ENCODE measurements at regions not wholly inside any gene's neighbourhood (a gene's known extent, or its start where the extent isn't known, plus 50 kb on each side); places are given as distances from the start of the nearest gene placed in this dataset.

DNA sequence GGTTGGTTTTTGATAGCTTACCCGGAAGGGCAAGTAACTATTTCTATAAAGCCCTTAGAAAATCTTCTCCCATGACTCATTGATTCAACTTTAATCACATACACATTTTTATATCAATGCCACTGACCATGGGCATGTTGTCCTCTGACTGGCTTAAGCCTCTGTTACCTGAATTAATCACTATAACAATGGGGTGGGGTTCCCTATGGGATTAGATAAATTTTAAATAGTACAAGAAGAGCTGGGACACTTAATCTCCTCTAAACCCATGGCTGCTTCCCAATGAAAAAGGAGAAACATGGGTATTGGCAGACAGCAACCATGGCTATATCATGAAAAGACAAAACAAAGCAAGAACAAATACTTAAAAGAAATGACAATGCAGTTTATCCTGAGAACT, 636.2 kb downstream of the BRINP1 start:
- ChIA-PET CTCF (no interaction called here), POLR2A (no interaction called here)
- Histone ChIP-seq H3K4me3 (ENCODE audit: low read depth, low read length) (no peak overlapping the region), H3K27ac (ENCODE audit: extremely low read depth, low read depth, low read length) (no peak overlapping the region), H3K36me3 (ENCODE audit: control insufficient read depth in 2 of 2, insufficient read depth in 1 of 2, low read length in 2 of 2) (no peaks in the 10 kb centered on the region), H3K4me1 (ENCODE audit: control insufficient read depth, insufficient read depth, low read length) (no peaks in the 10 kb centered on the region), H3K9me3 (ENCODE audit: control insufficient read depth, insufficient read depth, low read depth, low read length) (no peaks in the 10 kb centered on the region)
- TF ChIP-seq, protein P1, sequence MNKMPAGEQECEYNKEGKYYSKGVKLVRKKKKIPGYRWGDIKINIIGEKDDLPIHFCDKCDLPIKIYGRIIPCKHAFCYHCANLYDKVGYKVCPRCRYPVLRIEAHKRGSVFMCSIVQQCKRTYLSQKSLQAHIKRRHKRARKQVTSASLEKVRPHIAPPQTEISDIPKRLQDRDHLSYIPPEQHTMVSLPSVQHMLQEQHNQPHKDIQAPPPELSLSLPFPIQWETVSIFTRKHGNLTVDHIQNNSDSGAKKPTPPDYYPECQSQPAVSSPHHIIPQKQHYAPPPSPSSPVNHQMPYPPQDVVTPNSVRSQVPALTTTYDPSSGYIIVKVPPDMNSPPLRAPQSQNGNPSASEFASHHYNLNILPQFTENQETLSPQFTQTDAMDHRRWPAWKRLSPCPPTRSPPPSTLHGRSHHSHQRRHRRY (tag by site-specific recombination; IDR thresholded peaks at IDR 0.05), result no peak
- TF ChIP-seq ZNF239 (tag by site-specific recombination; IDR thresholded peaks at IDR 0.05) (no peak), ZNF302 (tag by site-specific recombination; IDR thresholded peaks at IDR 0.05; ENCODE audit: low read depth) (no peak), HOXA7 (CRISPR knock-in tag; IDR thresholded peaks at IDR 0.05; ENCODE audit: borderline replicate concordance) (no peak), KLF7 (tag by site-specific recombination; IDR thresholded peaks at IDR 0.05; ENCODE audit: borderline replicate concordance) (no peak), ZNF664 (tag by site-specific recombination; IDR thresholded peaks at IDR 0.05) (no peak), ZNF132 (tag by site-specific recombination; IDR thresholded peaks at IDR 0.05; ENCODE audit: borderline replicate concordance) (no peak), MEIS1 (CRISPR knock-in tag; IDR thresholded peaks at IDR 0.05; ENCODE audit: borderline replicate concordance) (no peak), ZNF169 (tag by site-specific recombination; IDR thresholded peaks at IDR 0.05) (no peak), ZNF140 (tag by site-specific recombination; IDR thresholded peaks at IDR 0.05) (no peak), ZNF23 (tag by site-specific recombination; IDR thresholded peaks at IDR 0.05; ENCODE audit: borderline replicate concordance) (no peak), KLF16 (tag by site-specific recombination; IDR thresholded peaks at IDR 0.05) (no peak)
- TF ChIP-seq, protein P2, sequence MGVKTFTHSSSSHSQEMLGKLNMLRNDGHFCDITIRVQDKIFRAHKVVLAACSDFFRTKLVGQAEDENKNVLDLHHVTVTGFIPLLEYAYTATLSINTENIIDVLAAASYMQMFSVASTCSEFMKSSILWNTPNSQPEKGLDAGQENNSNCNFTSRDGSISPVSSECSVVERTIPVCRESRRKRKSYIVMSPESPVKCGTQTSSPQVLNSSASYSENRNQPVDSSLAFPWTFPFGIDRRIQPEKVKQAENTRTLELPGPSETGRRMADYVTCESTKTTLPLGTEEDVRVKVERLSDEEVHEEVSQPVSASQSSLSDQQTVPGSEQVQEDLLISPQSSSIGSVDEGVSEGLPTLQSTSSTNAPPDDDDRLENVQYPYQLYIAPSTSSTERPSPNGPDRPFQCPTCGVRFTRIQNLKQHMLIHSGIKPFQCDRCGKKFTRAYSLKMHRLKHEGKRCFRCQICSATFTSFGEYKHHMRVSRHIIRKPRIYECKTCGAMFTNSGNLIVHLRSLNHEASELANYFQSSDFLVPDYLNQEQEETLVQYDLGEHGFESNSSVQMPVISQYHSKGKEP (tag by site-specific recombination; IDR thresholded peaks at IDR 0.05), result no peak
- TF ChIP-seq, protein P3, sequence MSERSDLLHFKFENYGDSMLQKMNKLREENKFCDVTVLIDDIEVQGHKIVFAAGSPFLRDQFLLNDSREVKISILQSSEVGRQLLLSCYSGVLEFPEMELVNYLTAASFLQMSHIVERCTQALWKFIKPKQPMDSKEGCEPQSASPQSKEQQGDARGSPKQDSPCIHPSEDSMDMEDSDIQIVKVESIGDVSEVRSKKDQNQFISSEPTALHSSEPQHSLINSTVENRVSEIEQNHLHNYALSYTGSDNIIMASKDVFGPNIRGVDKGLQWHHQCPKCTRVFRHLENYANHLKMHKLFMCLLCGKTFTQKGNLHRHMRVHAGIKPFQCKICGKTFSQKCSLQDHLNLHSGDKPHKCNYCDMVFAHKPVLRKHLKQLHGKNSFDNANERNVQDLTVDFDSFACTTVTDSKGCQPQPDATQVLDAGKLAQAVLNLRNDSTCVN (tag by site-specific recombination; optimal IDR thresholded peaks at IDR 0.05), result no peak
- TF ChIP-seq, protein P4, sequence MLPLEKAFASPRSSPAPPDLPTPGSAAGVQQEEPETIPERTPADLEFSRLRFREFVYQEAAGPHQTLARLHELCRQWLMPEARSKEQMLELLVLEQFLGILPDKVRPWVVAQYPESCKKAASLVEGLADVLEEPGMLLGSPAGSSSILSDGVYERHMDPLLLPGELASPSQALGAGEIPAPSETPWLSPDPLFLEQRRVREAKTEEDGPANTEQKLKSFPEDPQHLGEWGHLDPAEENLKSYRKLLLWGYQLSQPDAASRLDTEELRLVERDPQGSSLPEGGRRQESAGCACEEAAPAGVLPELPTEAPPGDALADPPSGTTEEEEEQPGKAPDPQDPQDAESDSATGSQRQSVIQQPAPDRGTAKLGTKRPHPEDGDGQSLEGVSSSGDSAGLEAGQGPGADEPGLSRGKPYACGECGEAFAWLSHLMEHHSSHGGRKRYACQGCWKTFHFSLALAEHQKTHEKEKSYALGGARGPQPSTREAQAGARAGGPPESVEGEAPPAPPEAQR (tag by site-specific recombination; IDR thresholded peaks at IDR 0.05), result no peak

DNA sequence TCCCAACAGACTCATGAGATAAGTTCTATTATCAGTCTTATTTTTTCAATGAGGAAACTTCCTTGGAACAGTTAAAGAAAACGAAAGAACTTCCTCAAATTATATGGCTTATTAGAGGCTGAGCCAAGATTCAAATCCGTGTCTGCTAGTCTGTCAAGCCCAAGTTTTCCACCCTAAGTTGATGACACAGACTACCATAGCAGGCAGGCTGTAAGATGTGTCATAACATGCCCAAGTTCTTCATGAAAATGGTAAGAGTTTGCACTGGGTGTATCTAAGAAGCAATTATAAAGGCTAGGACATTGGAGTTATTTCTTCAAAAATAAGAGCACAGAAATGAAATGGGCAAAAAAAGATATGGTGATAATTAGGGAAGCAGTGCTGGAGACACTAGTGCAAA, 634.5 kb downstream of the BRINP1 start:
- Histone ChIP-seq H3K4me3 (ENCODE audit: low read depth, low read length) (no peak overlapping the region), H3K4me1 (ENCODE audit: control insufficient read depth, insufficient read depth, low read length) (no peaks in the 10 kb centered on the region), H3K9me3 (ENCODE audit: control insufficient read depth, insufficient read depth, low read depth, low read length) (no peaks in the 10 kb centered on the region), H3K36me3 (ENCODE audit: control insufficient read depth in 2 of 2, insufficient read depth in 1 of 2, low read length in 2 of 2) (no peaks in the 10 kb centered on the region), H3K27ac (ENCODE audit: extremely low read depth, low read depth, low read length) (no peak overlapping the region)
- POLR2A ChIA-PET, result no interaction called here
- TF ChIP-seq, protein P5, sequence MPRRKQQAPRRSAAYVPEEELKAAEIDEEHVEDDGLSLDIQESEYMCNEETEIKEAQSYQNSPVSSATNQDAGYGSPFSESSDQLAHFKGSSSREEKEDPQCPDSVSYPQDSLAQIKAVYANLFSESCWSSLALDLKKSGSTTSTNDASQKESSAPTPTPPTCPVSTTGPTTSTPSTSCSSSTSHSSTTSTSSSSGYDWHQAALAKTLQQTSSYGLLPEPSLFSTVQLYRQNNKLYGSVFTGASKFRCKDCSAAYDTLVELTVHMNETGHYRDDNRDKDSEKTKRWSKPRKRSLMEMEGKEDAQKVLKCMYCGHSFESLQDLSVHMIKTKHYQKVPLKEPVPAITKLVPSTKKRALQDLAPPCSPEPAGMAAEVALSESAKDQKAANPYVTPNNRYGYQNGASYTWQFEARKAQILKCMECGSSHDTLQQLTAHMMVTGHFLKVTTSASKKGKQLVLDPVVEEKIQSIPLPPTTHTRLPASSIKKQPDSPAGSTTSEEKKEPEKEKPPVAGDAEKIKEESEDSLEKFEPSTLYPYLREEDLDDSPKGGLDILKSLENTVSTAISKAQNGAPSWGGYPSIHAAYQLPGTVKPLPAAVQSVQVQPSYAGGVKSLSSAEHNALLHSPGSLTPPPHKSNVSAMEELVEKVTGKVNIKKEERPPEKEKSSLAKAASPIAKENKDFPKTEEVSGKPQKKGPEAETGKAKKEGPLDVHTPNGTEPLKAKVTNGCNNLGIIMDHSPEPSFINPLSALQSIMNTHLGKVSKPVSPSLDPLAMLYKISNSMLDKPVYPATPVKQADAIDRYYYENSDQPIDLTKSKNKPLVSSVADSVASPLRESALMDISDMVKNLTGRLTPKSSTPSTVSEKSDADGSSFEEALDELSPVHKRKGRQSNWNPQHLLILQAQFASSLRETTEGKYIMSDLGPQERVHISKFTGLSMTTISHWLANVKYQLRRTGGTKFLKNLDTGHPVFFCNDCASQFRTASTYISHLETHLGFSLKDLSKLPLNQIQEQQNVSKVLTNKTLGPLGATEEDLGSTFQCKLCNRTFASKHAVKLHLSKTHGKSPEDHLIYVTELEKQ (tag by site-specific recombination; IDR thresholded peaks at IDR 0.05; ENCODE audit: borderline replicate concordance), result no peak
- CTCF ChIA-PET, result no interaction called here

Measured in HEK293 (cell line).